NCI-H1048 (cell line): ENCODE measurements at regions not wholly inside any gene's neighbourhood (a gene's known extent, or its start where the extent isn't known, plus 50 kb on each side); places are given as distances from the start of the nearest gene placed in this dataset.
A peak's percentile ranks its signal among the peaks of the same experiment; 100 is the strongest.

Experiments
- DNase-seq: peaks from one replicate; lab custom pipeline; 2025; lab: John Stamatoyannopoulos, UW

DNA sequence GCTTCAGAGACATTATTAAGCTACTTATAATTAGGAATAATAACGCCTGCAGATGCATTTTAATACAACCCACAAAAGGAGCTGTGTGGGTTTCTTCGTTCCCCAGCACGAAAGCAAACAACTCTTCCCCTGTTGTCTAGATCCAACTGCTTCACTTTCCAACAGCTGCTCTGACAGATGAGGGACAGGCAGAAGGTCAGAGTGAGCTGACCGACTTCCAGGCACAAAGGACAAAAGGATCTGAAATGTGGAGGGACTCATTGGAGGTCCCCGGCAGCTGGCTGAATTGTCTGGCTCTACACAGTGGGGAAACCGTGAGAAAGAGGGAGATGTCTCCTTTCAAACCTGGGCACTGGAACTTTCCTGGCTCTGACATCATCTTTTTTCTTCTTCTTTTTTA is 79.1 kb upstream of the ALDH1B1 start:
- no peak for DNase-seq

DNA sequence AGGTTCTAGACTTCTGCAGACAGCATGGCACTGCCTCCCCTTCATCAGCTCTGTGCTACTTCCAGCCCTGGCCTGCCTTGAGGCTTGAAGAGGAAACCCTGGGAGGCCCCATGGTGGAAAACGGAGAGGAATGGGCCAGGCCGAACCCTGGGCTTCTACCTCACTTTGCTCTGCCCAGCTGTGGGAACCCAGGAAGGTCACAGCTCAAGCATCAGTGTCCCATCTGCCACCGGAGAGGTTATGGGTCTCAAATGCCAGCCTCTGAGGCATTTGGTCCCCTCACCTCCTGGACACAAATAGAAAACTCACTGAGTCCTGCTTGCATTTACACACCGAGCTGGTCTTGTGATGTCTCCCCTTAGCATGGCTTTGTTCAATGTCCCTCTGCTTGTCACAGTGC is 80.1 kb upstream of the ALDH1B1 start:
- no peak for DNase-seq

DNA sequence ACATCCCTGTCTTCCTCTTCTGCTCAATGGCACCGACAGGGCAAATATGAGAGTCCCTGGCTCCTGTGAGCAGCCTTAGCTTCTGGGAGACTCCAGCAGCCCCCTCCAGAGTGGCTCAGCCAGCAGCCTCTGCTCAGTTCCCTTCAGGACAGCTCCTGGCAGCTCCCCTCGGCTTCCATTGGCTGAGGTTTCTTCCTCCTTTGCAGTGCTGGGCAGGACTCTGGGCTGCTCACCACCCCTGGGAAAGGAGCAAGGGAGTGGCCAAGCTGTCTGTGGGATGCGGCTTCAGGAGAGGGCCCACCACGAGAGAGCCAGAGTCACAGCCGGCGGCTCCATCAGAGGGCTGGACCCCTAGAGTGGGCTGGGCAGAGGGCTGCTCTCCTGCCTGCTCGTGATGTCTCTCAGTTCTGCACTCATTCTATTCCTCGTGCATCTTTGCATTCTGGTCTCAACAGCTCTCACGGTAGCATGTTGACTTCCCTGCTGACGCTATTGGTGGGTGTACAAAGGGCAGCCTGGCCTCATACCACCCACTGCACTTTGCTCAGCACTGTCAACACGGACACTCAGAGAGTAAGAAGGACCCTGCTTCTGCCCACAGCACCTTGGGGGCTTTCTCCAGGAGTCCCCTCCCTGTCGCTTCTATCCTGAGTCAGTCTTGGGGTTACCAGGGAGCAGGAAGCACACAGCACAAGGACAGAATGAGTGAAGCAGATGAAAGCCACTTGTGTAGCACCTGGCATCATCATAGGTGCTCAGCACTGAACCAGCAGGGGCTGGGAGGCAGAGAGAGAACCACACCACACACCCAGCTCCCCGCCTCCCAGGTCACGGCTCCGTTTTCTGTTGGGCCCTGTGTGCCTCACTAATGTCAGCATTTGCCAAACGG is 80.9 kb upstream of the ALDH1B1 start:
- DNase-seq: no peak

DNA sequence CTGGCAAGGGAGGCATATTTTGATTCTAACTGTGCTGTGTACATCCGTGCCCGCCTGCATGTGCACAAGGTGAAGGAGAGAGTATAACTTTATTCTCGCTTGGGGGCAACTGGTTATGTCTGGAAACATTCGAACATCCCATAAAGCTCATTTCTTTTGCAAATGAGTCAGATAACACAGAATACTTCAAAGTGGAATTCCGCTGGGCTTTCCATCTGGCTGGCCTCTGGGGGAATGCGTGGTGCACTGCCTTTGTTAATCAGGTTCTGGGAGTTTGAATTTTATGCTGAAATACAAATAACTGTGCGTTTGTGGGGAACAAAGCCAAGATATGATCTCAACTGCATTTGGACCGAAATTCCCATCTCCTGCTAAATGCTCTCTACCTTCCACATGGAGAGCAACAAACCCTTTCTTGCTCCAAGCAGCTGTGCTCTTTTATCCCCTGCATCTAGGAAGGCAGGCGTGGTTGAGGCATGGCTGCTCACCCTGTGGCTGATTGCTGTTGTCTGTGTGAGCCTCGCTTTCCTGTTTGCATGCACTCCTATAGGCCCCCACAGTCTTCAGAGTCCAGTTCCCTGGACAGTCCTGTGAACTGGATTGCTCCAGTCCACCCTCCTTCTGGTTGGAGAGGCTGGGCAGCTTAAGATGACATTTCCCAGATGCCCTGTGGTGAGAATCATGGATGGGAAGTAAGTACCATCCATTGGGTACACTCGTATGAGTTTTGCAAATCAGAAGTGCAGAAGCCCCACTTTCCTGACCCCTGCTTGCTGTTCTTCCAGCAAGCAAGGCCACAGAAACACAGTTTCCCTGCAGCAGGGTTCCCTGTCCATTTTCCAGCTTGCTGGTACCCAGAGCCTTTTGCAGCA is 82.9 kb upstream of the ALDH1B1 start:
- DNase-seq: peak; percentile 93

DNA sequence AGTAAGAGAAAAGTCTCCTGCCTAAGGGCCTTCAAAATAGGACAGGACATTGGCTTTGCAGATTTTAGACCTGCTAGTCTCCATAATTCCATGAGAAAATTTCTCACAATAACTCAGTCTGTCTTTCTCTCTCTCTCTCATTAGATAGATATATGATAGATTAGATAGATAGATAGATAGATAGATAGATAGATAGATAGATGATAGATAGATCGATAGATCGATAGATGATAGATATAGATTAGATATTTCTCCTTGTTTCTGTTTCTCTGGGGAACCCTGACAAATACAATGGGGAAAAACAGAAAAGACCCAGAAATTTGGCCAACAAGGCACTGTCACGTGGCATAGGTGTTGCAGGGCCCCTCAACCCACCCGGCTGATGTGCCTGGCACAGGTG is 84.4 kb upstream of the ALDH1B1 start:
- no peak for DNase-seq

DNA sequence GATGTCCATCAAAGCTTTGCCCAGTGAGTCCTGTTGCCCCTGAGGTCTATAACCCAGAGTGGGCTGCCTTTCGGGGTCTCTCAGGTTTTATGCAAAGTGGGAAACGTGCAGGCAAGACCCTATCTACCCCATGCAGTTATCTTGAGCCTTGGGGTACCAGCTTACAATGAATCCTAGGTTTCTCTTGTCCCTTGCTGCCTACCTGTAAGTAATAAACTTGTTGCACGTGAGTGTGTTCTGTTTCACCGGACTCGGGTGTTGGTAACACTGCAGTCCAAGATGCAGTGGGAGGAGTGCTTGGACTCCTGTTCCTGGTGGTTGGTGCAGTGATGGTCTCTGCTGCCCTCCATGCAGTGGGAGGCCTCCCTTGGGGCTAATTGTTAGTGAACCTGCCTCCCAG is 85.6 kb upstream of the ALDH1B1 start:
- DNase-seq: no peak

DNA sequence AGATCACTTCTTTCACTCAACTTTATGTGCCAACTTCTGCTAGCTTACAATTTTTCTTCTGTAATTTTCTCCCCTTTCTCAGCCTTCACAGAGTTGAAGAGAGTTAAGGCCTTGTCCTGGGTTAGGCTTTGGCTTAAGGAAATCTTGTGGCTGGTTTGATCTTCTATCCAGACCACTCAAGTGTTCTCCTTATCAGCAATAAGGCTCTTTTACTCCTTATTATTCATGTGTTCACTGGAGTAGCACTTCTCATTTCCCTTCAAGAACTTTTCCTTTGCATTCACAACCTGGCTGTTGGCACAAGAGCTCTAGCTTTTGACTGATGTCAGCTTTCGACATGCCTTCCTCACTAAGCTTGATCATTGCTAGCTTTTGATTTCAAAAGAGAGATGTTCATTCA is 86.9 kb upstream of the ALDH1B1 start:
- no peak for DNase-seq

DNA sequence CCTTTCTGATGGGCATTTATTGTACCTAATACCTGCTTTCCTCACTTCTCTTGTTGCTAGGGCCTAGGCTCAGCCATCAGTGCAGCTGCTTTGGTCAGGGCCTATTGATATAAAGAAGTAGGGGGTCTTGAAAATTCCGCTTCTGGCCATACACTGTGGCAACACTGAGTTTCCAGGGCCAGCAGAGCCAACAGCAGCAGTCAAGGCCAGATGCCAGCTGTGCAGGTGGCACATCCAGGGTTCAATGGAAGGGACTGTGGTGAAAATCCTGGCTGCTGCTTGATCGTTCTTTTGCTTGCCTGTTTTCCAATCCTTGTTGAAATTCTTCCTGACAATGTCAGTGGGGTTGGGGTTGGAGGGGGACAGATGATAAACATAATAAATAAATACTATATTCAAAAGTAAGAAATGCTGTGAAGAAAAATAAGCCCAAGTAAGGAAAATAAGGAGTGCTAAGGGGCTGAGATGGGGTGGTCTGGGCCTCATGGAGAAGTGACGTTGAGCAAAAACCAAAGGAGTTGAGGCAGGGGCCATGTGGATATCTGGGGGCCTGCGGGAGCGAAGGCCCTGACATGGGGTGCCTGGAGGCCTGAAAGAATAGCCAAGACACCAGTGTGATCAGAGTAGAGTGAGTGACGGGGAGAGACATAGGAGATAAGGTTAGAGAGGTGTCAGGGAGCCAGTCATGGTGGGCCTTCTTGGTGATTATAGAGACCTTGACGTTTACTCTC is 91.0 kb upstream of the ALDH1B1 start:
- no peak for DNase-seq

DNA sequence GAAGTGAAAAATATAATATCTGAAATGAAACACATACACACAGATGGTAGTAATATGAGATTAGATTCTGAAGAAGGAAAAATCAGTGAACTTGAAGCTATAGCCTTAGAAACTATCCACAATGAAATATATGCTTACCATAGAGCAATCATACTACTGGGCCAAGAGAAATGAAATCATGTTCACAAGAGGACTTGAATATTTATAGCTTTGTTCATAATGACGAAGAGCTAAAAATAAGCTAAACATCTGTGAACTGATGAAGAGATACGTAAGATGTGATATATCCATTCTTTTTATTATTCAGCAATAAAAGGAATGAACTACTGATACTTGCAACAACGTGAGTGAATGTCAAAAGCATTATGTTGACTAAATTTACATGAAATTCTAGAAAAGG is 92.6 kb upstream of the ALDH1B1 start:
- DNase-seq: no peak

DNA sequence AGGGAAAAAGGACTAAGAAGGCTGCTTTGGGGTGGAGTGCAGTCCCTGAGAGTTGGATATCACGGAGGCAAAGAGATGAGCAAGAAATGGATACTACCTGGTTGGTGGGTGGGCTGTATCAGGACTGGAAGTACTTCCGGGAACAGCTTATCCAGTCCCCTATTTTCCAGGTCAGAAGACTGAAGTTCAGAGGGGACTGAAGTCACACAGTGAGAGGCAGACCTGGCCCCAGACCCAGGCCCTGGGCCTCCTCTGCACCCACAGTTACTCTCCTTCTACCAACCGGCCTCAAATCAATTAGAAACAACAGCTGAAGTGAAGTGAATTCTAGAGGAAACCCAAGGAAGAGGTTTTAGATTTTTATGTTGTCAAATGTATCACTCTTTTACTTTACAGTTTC is 93.6 kb upstream of the ALDH1B1 start:
- no peak for DNase-seq

DNA sequence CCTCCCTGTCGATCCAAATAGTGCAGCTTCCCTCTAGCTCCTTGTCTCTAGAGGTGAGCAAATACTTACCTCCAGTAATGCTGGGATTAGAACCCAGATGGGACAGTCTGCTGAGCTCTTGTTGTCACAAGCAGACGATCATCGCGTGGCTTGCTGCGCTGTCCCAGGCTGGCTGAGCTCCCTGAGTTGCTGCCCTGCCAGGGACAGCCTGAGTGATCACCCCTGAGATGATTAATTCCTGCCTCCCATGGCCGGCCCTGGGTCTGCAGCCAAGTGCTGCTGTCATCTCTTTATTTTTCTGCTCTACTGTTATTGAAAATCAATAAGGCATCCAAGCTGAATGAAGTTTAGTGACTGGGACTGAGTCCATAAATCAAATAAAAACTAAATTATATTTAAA is 94.0 kb upstream of the ALDH1B1 start:
- DNase-seq: no peak

DNA sequence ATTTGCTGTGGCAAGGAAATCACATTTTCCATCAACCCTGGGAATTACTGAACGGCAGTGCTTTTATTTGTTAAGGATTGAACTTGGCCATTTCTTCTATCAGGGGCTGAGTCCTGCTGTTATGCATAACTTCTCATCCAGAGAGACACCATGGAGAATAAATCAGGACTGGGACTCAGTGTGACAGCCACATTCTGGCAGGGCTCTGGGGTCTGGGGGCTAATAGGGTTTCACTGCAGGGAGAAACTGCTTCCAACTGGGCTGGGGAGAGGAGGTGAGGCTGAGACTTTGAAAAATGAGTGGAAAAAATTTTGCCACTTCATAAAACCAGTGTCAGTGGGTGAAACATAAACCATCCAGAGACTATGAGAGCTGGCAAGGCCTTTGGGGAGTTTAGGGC is 95.7 kb upstream of the ALDH1B1 start:
- no peak for DNase-seq

DNA sequence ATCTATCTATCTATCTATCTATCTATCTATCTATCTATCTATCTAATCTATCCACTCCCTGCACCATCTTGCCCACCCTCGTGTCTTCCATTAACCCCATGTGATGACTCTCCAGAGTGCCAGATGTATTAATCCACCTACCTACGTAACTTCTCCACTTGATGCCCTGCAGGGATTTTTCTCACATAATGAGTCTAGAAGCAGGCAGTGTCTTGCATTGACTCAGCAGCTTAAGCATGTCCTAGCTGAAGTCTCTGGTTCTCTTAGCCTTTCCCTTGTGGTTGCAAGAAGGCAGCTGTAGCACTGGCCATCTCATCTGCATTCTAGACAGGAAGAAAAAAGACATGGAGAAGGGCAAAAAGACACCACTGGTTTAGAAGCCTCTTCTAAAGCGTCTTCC is 96.7 kb upstream of the ALDH1B1 start:
- no peak for DNase-seq

DNA sequence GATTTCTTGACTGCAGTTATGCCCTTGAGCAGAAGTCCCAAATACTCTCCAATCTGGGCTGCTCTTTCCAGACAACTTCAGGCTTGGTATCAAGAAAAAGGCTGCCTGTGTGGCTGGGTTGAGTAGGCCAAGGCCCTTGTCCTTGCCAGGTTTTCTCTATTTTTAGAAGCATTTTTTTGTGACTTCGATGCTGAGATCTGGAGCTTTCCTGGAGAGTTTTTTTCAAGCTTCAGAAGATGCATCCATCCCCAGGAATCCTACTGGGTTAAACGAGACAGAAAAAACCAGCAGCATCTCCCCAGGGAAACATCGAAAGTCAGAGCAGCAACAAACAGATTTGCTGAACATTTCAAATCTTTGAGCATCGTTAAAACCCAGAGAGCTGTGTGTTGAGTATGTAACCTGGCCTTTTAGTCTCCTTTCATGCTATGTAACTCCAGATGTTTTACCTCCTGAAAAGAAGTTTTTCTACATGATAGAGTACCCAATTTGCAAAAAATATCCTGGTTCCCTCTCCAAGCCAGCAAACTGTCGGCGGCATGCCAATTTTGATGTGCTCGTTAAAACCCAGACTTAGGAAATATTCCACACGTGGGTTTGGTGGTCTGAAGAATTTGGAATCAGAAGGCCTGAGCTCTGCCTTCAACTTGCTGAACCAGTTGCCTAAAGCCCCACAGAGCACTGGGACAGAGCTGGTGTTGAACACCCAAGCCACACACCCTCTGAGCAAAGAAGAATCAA is 98.1 kb upstream of the ALDH1B1 start:
- DNase-seq: no peak

DNA sequence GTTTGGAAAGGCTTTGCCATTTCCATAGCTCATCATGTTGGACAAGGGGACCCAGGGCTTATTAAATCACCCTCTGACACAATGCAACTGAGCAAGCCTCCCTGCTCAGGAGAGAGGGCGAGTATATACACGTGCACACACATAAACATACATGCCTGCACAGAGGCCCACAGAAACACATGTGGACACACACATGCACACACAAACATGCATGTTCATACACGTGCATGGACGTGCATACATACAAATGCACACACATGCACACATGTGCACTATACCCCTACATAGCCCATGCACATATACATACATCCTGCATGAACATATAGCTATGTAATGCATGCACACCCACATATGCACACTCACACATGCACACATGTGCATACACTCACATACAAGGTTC is 99.5 kb upstream of the ALDH1B1 start:
- no peak for DNase-seq

DNA sequence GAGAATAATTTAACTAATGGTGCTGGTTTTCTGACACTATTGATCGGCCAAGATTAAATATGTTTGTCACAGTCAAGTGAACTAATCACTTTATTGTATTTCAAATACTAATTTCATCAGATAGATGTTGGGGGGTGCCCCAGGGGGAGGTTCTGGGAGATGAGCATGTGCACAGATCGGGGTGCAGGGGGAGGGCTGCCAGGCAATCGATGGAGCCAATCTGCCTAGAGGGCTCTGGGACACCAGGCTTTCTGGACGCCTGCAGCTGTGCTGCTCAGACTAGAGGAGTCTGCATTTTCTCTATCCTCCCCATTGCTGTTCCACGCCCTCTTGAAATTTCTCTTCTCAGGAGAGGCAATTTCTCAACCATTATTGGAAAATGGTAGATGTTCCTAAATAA is 100.0 kb upstream of the ALDH1B1 start:
- no peak for DNase-seq

DNA sequence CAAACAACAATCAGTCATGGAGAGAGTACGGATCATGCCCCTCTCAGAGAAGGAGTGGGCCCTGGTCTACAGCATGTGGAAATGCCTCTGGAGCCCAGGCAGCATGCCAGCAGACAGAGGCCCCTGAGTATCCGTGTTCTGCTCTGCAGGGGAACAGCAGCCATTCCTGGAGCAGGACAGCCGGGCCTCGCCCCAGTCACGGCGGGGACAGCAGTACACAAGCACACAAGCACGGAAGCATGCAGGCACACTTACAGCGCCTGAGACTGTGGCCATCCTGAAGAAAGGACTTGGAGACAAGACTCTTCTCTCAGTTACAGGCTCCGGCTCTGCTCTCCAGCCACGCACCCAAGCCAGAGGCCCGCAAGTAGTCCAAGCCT is 102.6 kb upstream of the ALDH1B1 start:
- no peak for DNase-seq

DNA sequence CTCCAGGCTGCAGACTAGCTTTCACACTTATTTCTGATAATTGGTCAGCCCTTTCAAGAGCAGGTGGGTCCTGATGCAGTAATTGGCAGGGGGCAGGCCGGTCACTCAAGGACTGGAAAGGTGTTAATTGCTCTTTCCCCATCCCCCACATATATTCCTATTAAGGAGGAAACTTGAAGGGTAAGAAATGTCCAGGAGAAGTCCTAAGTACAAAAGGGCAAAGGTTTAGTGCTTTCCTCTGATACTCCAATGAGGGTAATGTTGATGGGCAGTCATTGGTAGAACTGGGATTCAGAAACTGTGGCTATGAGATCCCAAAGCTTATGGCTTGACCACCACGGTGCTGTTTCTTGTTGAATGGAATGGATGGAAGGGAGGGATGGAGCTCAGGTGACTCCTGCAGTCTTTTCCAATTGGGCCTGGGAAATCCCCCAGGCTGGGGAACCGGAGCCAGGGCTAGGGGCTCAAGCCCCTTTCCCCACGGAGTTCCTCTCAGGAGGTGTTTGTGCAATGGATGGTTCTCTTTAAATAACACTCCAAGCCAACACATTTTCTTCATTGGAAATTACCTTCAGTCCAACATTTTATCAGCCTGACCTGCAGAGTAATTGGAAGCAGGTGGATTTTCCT is 103.2 kb upstream of the ALDH1B1 start:
- no peak for DNase-seq

DNA sequence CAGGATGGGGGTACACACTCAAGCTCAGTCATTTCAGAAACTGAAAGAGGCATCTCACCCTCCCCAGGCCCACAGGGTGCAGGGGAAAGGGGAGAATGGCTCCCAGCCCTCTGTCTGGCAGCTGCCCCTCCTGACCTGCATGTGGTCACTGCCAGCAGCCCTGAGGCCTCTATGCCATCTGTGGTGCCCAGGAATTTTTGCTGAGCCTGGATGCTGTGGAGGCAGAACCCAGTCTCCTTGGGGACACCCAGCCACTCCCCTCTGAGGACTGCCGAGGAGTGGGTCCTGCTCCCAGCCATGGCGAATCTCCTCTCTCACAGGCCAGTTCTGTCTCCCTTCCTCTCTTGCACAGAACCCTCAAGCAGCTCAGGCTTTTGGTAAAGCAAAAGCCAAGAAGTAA is 104.0 kb upstream of the ALDH1B1 start:
- no peak for DNase-seq

DNA sequence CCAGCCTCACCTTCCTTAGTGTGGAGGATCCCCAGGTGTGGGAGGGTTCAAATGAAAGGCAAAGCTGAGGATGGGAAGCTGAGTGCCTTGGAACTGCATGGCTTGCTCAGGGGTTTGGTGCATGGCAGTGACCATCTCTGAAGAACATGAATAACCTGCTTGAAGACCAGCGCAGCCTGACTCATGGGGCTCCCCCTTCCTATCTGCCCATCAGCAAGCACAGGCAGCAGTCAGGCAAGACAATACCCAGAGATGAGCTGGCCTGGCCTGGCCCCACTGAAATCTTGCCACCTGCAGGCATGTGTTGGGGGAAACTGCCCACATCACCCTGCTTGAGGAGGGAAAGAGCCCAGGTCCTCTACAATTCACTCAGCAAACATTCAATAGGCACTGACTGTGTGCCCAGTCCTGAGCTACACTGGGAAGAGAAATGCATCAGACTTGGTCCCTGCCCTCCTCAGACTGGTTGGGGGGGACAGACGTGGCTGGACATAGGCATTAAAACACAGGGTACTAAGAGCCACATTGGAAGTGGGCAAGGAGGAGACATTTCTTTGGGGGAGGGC is 105.0 kb upstream of the ALDH1B1 start:
- DNase-seq: no peak

DNA sequence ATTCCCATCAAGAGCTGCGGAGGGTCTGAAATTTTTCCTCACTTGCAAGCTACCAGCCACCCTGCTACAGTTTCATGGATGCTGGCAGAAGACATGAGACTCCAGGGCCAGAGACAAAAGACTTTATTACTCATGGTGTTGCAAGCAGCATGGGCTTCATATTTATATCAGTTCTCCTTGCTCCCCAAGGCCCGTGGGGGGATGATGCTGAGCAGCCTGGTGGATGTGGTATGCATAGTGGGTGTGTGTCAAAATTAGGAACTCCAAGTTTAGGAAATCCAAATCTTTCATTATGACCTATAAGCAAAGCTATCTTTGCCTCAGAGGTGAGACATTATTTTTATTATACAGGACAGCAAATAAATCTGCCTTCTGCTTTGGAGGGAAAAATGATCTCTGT is 105.7 kb upstream of the ALDH1B1 start:
- DNase-seq: no peak
